Fibroblast of pulmonary artery (primary cell): ENCODE measurements at regions not wholly inside any gene's neighbourhood (a gene's known extent, or its start where the extent isn't known, plus 50 kb on each side); places are given as distances from the start of the nearest gene placed in this dataset.
A peak's percentile ranks its signal among the peaks of the same experiment; 100 is the strongest.
"Not testable (repeated sequence)": the region's sequence is repeated elsewhere in the genome, so short reads cannot be mapped to it uniquely, and the experiment has no call there.

Source experiments
- DNase-seq: peaks from one replicate; pipeline ENCODE4 v3.0.0-alpha.2; 2010; ENCODE audit warnings: low read depth
- H3K4me3 ChIP-seq: replicated peaks from 2 replicates; pipeline ENCODE4 v1.5.1; 2011; ENCODE audit warnings: low read depth, mild to moderate bottlenecking, control low read depth, low read length, moderate library complexity
- CTCF ChIP-seq: IDR thresholded peaks from 2 replicates; pipeline ENCODE4 v1.5.1; 2011; ENCODE audit warnings: mild to moderate bottlenecking, control low read depth, low read length, inconsistent platforms; ENCODE audit errors: missing control alignments

DNA sequence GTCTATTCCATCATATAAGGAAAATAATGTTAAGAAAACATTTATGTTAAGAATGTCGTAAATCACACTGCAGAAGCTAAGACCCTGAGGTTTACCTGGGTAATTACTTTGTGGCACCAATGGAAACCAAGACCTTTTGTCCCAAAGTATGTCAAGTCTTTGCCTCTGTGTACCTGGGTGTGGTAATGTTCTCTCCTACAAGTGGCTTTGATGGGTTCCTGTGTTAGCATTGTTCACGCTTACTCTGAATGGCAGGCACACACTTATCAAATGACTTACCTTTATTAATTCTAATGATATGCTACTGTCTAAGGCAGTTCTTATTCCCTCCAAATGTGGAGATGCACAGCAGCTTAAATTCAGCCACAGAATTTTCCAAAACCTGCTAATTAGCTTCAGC lies 206.1 kb downstream of the KCTD12 start:
- no peak overlapping the region for H3K4me3 ChIP-seq
- no peak for DNase-seq
- no peak for TF ChIP-seq CTCF

GRCh38 chr13:76677043-76677442 lies 209.2 kb downstream of the KCTD12 start:
- H3K4me3 ChIP-seq, result no peak overlapping the region
- peak; percentile 82 for DNase-seq
- TF ChIP-seq CTCF, result no peak

GRCh38 chr13:76672420-76672819 lies 213.8 kb downstream of the KCTD12 start:
- DNase-seq, result peak; percentile 70
- no peak overlapping the region for H3K4me3 ChIP-seq
- no peak for TF ChIP-seq CTCF

DNA sequence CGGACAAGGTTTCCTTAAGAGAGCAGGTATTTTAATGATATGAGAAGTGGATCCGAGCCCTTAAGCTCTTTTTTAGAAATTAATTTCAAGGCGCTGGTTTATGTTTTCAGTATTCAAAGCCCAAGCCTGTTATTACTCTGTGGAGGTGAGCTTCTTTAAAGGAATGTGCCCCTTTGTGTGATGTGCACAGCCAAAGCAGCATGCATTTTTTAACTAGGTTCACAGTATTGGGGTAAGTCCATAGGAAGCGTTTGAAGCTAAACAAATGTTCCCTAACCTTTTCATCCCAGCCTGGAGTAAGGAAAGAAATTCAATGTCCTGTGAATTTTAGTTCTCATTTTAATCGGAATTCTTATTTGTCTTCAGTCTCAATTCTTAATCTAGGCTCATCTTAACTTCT lies 217.5 kb downstream of the KCTD12 start:
- no peak for TF ChIP-seq CTCF
- H3K4me3 ChIP-seq, result no peak overlapping the region
- DNase-seq, result no peak

- no peak overlapping the region for H3K4me3 ChIP-seq
- no peak for TF ChIP-seq CTCF
- no peak for DNase-seq
Measured at GRCh38 chr13:76668141-76668540, 218.1 kb downstream of the KCTD12 start.

DNA sequence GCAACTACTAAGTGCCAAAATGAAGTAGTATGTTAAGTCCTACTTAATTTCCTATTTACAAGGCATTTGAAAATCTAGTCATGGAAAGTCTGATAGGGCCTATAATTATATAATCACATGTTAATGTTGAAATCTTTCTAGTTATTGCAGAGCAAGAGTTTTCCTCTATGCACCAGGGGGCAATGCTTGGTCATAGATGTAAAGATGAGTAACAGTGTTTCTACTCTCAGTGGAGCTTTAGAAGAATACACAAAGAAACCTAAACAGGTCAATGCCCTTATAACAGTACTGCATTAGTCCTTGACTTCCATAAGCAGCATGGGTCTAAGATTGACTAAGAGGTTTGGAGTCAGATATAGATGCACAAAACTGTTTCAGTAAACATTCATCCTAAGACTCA lies 218.7 kb downstream of the KCTD12 start:
- peak; percentile 89 for DNase-seq
- peak; percentile 68 for TF ChIP-seq CTCF
- H3K4me3 ChIP-seq, result no peak overlapping the region

DNA sequence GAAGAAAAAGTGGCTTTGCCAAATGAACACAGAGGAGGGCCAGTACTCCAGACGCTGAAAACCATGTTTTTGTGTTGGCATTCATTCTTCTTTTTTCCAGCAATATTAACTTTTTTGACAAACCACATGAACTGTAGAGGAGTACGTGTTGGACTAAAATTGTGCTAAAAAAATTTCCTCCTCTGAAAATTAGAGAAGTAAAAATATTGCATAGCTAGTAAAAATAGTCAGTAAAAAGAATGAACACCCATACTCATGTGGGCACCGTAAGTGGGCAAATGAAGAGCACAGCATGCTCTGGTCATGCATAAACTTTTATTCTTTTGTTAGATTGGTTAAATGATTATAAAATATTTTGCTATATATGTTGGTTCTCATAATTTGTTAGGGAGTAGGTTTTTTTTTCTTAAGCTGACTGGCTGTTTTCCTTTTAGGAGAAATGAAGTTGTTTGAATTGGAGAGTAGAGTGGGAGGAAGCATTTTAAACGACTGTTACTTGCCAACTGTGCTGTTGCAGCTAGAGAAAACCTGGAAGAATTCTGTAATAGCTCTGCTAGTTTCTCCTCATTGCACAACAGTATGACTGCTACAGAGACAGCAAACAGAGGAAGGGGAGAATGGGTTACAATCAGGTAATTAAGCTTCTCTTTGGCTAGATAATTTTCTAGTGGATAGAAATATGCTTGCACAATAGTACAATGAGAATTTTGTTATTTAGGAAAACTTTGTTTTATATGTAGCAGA lies 222.4 kb downstream of the KCTD12 start:
- DNase-seq, result peak; percentile 72
- no peak for TF ChIP-seq CTCF
- H3K4me3 ChIP-seq, result no peak overlapping the region

GRCh38 chr13:76659074-76659473 lies 227.1 kb downstream of the KCTD12 start:
- not testable (repeated sequence) for H3K4me3 ChIP-seq, DNase-seq
